Type B pancreatic cell (in vitro differentiated cells): ENCODE measurements at regions not wholly inside any gene's neighbourhood (a gene's known extent, or its start where the extent isn't known, plus 50 kb on each side); places are given as distances from the start of the nearest gene placed in this dataset.
A peak's percentile ranks its signal among the peaks of the same experiment; 100 is the strongest.

Experiments
- DNase-seq: peaks from one replicate; pipeline ENCODE4 v3.0.0; 2021; ENCODE audit warnings: mixed read lengths; ENCODE audit not compliant: unreplicated experiment; ENCODE audit errors: extremely low spot score
- H3K27ac Mint-ChIP-seq: 2 replicates; pipeline ENCODE4 v1.8.0; 2021; ENCODE audit warnings: mild to moderate bottlenecking, mixed read lengths
- H3K27me3 Mint-ChIP-seq: 2 replicates; pipeline ENCODE4 v1.8.0; 2021; ENCODE audit warnings: mixed read lengths
- H3K36me3 Mint-ChIP-seq: 2 replicates; pipeline ENCODE4 v1.8.0; 2021; ENCODE audit warnings: mixed read lengths
- H3K4me1 Mint-ChIP-seq: one replicate; pipeline ENCODE4 v1.8.0; 2021; ENCODE audit warnings: mixed read lengths; ENCODE audit not compliant: unreplicated experiment
- H3K4me3 Mint-ChIP-seq: 2 replicates; pipeline ENCODE4 v1.8.0; 2021; ENCODE audit warnings: mild to moderate bottlenecking, mixed read lengths
- H3K9me3 Mint-ChIP-seq: 2 replicates; pipeline ENCODE4 v1.8.0; 2021; ENCODE audit warnings: mixed read lengths
- TF ChIP-seq, protein P1 (sequence below): fragments of 200-600 bp; sonication (generic); conservative IDR thresholded peaks from 2 replicates; pipeline ENCODE4 v1.5.0; 2021; ENCODE audit warnings: antibody characterized with exemption, mild to moderate bottlenecking

DNA sequence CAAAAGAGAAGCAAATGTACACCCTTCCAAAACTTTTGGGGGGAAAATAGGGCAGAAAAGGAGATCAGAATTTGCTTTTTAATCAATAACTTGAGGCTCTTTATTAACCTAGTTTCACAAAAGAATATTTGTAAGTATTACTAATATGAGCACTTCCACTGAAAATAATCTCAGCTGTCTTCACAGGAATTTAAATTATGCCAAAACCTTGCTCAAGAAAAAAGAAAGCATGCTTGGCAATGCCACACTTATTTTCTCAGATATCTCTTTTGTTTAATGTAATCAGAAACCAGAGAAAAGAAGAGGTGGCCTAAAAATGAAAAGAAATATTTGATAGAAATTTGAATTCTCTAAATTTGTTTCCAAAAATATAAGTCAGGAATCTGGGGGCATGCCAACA is 234.9 kb upstream of the GPC6 start:
- Mint-ChIP-seq H3K4me1 (no peaks in the 10 kb centered on the region), H3K4me3 (no peak overlapping the region), H3K27me3 (no peaks in the 10 kb centered on the region), H3K36me3 (no peaks in the 10 kb centered on the region), H3K9me3 (peaks cover 15% of the 10 kb centered on the region), H3K27ac (no peak overlapping the region)
- no peak for DNase-seq
- TF ChIP-seq, protein P1, sequence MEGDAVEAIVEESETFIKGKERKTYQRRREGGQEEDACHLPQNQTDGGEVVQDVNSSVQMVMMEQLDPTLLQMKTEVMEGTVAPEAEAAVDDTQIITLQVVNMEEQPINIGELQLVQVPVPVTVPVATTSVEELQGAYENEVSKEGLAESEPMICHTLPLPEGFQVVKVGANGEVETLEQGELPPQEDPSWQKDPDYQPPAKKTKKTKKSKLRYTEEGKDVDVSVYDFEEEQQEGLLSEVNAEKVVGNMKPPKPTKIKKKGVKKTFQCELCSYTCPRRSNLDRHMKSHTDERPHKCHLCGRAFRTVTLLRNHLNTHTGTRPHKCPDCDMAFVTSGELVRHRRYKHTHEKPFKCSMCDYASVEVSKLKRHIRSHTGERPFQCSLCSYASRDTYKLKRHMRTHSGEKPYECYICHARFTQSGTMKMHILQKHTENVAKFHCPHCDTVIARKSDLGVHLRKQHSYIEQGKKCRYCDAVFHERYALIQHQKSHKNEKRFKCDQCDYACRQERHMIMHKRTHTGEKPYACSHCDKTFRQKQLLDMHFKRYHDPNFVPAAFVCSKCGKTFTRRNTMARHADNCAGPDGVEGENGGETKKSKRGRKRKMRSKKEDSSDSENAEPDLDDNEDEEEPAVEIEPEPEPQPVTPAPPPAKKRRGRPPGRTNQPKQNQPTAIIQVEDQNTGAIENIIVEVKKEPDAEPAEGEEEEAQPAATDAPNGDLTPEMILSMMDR, result no peak

DNA sequence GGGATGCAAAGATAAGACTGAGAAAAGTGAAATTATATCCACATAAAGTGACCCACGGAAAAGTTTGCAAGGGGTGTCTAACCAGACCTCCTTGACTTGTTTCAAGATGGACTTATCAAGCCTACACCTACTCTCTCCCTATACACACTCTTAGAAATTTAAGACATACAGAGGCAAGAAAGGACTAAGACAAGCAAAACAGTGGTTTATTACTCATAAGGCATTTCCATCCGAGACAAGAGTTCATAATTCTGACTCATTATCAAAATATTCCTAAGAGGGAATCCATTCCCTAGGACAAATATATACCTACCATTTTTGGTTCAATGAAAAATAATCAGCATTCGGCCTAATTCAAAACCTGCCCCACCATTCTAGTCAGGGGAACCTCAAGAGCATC is 232.6 kb upstream of the GPC6 start:
- TF ChIP-seq, protein P1, result no peak

DNA sequence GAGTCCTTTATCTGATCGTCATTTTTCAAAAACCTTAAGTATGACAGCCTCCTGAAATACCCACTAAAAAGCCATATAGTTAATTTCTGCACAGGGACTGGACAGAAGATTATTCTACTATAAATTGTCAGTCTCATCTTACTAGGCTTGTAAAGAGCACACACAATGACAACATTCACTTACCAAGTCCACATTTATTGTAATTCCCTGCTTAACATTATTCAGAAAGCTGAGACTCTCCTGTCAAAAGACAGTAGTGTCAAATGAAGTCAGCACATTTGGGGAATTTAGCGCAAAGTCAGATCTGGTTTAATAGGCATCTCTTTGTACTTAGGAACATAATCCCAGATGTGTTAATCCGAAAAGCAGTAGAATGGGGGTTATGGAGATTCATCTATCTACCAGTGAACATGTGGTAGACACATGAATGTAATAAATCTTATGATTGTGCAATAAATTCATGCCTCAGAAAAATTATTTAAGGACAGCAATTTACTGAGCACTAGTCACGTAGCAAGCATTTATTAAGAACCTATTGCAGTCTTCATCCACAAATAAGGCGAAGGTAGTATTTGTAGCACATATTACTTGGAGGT is 224.6 kb upstream of the GPC6 start:
- TF ChIP-seq, protein P1, result no peak
- no peak overlapping the region for H3K27ac Mint-ChIP-seq
- H3K27me3 Mint-ChIP-seq, result no peaks in the 10 kb centered on the region
- no peaks in the 10 kb centered on the region for H3K36me3 Mint-ChIP-seq
- no peaks in the 10 kb centered on the region for H3K4me1 Mint-ChIP-seq
- H3K4me3 Mint-ChIP-seq, result no peak overlapping the region
- peaks cover 15% of the 10 kb centered on the region for H3K9me3 Mint-ChIP-seq
- DNase-seq, result no peak

More for the DNA sequence above, 232.6 kb upstream of the GPC6 start:
- Mint-ChIP-seq H3K9me3 (peaks cover 15% of the 10 kb centered on the region), H3K4me3 (no peak overlapping the region), H3K27ac (no peak overlapping the region), H3K36me3 (no peaks in the 10 kb centered on the region), H3K4me1 (no peaks in the 10 kb centered on the region), H3K27me3 (no peaks in the 10 kb centered on the region)
- no peak for DNase-seq

DNA sequence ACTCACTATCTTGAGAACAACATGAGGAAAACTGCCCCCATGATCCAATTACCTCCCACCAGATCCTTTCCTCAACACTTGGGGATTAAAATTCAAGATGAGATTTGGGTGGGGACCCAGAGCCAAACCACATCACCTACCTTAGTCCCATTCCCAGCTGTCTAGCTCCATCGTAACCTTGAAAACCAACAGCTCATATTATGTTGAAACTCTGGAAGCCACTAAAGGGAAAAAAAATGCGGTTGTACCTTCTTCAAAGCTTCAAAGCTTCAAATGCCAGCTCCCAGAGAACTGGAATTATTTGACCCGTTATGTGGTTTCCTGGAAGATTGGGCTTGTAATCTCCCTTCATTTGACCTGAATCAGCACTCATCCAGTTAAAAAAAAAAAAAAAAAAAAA is 223.1 kb upstream of the GPC6 start:
- no peaks in the 10 kb centered on the region for H3K27me3 Mint-ChIP-seq
- no peak overlapping the region for H3K27ac Mint-ChIP-seq
- H3K9me3 Mint-ChIP-seq, result peaks cover 15% of the 10 kb centered on the region
- no peaks in the 10 kb centered on the region for H3K4me1 Mint-ChIP-seq
- H3K4me3 Mint-ChIP-seq, result no peak overlapping the region
- TF ChIP-seq, protein P1, result no peak
- no peak for DNase-seq
- no peaks in the 10 kb centered on the region for H3K36me3 Mint-ChIP-seq

DNA sequence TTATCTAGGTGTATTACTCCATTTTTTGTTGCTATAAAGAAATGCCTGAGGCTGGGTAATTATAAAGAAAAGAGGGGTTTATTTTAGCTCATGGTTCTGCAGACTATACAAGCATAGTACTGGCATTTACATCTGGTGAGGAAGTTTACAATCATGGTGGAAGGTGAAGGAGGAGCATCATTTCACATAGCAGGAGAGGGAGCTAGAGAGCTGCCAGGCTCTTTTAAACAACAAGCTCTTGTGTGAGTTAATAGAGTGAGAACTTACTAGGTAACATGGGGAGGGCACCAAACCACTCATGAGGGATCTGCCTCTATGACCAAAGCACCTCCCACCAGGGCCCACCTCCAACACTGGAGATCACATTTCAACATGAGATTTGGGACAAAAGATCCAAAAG is 221.7 kb upstream of the GPC6 start:
- H3K4me1 Mint-ChIP-seq, result no peaks in the 10 kb centered on the region
- H3K9me3 Mint-ChIP-seq, result peaks cover 15% of the 10 kb centered on the region
- TF ChIP-seq, protein P1, result peak; percentile 15
- DNase-seq, result no peak
- H3K27me3 Mint-ChIP-seq, result no peaks in the 10 kb centered on the region
- no peak overlapping the region for H3K4me3 Mint-ChIP-seq
- H3K36me3 Mint-ChIP-seq, result no peaks in the 10 kb centered on the region
- no peak overlapping the region for H3K27ac Mint-ChIP-seq

DNA sequence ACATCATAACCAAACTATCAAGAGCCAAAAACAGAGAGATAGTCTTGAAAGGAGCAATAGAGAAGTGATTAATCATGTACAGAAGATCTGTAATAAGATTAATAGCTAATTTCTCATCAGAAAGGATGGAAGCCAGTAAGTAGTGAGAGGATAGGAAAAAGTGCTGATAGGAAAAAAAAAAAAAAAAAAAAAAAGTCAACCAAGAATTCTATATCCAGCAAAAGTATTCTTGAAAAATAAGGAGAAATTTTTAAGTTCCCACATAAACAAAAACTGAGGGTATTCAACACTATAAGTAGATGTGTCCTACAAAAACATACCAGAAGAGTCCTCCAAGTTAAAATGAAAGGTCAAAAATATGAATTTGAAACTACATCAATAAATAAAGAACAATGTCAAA is 218.7 kb upstream of the GPC6 start:
- Mint-ChIP-seq H3K36me3 (no peaks in the 10 kb centered on the region), H3K27ac (no peak overlapping the region), H3K4me1 (no peaks in the 10 kb centered on the region), H3K9me3 (peaks cover 15% of the 10 kb centered on the region), H3K27me3 (no peaks in the 10 kb centered on the region), H3K4me3 (no peak overlapping the region)
- DNase-seq, result no peak
- TF ChIP-seq, protein P1, result no peak
